NCI-H146 treated with DMSO at 0.1 percent for 48 hours (cell line): ENCODE measurements at regions not wholly inside any gene's neighbourhood (a gene's known extent, or its start where the extent isn't known, plus 50 kb on each side); places are given as distances from the start of the nearest gene placed in this dataset.

Experiments used
- DNase-seq: peaks from one replicate; lab custom pipeline; 2025; ENCODE audit not compliant: unreplicated experiment; lab: John Stamatoyannopoulos, UW

GRCh38 chr15:77716632-77717332 lies 84.1 kb upstream of the LINGO1 start:
- DNase-seq: no peak

GRCh38 chr15:77715860-77716259 lies 83.1 kb upstream of the LINGO1 start:
- DNase-seq: no peak

- DNase-seq: no peak
Observed at GRCh38 chr15:77715051-77715450, 82.3 kb upstream of the LINGO1 start.

GRCh38 chr15:77714555-77714954 lies 81.8 kb upstream of the LINGO1 start:
- no peak for DNase-seq

DNA sequence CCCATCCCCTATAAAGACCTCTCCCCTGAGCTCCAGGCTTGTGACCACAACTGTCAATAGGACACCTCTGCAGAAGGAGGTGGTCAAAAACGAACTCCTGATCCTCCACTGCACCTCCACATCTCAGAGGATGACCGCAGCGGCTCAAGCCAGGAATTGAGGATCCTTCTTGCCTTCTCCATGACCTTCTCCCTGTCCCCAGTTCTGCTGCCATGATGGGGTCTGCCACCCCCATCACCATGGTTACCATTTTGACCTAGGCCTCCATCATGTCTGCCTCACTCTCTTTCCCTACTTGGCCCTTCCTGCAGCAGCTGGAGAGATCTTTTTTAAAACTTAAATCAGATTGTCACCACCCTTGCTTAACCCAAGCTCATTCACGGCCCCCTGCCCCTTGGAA lies 81.3 kb upstream of the LINGO1 start:
- no peak for DNase-seq

DNA sequence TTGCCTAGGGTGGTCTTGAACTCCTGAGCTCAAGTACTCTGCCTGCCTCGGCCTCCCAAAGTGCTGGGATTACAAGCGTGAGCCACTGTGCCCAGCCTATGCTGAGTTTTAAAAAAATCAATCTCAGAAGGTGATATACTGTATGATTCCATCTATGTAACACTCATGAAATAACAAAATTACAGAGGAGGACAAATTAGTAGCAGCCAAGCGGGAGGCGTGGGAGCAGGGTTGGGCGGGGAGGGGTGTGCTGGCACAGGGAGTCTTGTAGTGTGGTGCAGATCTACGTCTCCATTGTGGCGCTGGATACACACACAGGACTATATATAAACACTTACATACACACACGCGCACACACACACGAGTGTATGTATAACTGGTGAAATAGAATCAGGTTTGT lies 80.6 kb upstream of the LINGO1 start:
- no peak for DNase-seq

- no peak for DNase-seq
Observed at GRCh38 chr15:77712438-77712837, 79.7 kb upstream of the LINGO1 start.

DNA sequence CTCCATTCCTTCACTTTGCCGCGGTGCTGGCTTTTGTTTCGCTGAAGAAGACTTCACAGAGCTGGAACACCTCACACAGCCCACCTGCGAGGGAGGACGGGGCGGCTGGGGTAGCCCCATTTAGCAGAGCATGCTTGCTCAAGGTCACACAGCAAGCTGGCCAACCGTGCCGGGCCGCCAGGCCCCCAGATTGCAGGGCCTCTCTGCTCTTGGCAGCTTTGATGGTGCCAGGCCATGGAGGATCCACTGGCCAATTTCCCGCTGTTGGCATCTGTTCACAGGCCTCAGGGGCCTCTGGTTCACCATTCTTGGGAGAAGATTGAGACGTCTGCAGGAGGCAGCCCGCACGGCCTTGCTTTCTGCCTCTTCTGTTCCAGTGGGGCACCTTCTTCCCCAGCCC lies 77.9 kb upstream of the LINGO1 start:
- DNase-seq: no peak

GRCh38 chr15:77710206-77710605 lies 77.5 kb upstream of the LINGO1 start:
- DNase-seq: no peak

DNA sequence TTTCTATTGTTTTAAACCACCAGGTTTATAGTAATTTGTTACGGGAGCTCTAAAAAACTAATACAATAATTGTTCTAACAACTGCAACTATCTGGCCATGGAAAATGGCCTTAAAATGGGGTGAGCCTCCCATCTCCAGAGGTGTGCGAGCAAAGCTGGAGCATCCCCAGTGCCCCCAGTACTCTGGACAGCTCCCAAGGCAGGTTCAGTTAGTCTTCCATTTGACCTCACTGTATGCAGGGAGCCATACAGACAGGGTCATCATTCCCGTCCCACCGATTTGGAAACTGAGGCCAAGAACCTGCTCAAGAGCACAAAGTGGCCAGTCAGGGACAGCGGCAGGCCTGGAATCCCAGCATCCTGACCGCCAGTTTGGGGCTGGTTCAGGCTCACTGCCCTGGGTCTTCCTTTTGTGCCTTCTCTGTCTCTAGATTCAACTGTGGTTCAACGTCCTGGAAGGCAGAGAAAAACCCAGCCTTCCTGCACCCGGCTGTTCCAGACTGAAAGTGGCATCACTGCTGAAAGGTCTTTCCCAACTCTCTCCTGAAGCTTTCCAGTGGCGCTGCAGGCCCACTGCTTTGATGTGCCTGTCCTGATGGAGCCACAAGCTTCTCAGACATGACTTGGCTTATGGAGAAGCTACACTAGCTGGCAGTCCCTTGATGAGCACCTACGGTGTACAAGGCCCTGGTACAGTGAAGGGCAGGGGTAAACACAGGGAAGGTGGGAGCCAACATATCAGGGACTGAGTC lies 76.6 kb upstream of the LINGO1 start:
- no peak for DNase-seq

DNA sequence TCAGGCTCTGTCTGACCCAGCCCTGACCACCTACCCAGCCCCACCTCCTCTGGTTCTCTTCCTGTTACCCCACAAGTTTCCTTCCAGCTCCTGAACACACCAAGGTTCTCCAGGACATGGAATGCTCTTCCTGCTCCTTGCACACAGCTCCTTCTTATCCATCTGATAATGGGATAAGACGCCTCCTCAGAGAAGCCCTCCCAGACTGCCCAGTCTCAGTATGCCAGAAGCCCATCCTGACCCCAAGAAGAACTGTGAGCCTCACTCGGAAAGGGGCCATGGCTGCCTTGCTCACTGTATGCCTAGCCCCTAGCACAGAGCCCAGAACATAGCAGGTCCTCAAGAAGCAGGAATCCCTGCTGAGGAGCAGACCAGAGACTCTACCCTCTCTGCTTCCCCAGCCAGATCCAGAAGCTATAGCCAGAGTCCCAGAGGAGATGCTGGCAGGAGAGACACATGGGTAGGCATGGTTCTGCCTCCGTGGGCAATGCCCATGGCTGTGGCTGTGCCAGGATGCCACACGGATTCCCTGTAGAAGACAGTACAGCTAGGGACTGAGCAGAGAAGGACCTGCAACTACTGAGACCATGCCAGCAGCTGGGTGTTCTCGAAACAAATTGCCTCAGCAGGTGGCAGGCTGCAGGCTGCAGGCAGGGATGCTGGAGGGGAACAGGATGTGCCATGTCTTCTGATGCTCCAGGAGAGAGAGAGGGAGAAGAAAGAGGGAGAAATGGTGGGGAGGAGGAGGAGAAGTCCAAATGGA lies 74.0 kb upstream of the LINGO1 start:
- no peak for DNase-seq

- no peak for DNase-seq
Observed at GRCh38 chr15:77702211-77702957, 69.7 kb upstream of the LINGO1 start.

DNA sequence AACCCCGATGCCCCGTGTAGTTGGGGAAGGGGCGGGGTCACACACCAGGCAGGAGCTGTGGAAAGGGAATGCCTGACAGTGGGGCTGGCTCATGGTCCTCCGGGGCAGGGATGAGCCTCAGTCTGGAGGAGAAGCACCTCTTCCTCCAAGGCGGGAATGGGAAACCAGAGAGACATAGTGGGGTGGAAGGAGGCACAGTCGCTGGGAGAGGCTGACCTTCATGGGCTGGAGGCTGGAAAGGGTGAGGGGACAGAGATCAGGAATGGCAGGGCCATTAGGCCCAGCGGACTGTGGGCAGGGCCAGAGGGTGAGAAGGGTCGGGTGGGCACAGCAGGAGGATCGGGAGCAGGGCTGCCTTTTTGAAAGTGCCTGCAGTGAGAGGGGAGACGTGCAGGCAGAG lies 65.8 kb upstream of the LINGO1 start:
- DNase-seq: no peak

DNA sequence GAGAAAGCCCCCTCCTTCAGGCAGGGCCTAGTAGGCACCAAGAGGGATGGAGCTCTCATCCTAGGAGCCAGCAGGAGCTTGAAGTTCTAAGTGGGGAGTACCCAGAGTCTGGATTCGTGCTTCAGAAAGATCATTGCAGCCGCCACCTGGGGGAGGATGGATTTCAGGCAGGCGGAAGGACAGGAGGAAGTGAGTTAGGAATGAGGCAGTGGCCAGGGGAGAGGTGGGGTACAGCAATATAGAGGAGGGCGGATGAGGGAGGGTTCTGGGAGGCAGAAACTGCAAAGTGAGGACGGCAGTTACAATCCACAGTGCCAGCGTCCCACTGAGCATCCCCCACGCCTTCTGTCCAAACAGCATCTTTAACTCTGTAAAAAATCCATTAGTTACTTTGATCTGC lies 65.2 kb upstream of the LINGO1 start:
- no peak for DNase-seq

DNA sequence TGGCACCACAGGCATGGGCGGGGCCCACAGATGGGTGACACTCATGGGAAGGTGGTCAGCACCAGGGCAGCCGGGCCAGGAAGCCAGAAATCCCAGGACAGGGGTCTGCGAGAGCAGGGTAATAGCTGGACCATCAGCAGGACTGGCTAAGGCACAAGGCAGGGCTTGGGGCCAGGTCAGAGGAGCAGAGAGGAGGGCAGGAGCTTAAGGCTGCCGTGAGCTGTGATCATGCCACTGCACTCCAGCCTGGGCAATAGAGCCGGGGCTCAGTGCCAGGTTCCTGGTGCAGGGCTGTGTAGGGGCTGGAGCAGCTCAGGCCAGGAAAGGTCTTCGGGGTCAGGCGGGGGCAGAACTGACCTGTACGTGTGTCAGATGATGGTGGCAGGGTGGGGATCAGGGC lies 64.2 kb upstream of the LINGO1 start:
- DNase-seq: no peak

DNA sequence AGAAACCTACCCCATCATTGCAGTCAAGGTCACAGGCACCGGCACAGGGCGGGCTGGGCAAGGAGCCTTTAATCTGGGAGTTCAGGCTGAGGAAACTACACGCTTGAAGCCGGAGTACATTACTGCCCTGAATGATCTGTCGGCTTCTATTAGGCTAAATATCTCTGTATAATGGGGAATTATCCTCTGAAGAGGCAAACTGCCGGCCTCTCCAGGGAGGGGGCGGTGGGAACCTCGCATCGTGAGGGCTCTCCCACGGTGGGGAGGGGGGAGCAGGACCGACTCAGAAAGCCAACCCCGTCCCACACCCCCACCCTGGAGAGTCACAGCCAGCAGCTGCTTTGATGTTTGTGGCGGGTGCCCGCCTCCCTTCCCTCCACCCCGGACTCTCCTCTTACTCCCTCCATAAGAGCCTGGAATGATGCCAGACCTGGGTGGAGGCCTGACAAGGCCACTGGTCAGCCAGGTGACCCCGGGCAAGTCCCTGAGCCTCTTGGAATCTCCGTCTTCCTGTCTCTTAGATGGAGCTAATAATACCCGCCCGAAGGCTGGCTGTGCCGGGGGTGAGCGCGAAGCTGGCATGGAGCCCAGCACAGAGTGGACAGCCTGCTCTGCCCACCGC lies 63.4 kb upstream of the LINGO1 start:
- no peak for DNase-seq

DNA sequence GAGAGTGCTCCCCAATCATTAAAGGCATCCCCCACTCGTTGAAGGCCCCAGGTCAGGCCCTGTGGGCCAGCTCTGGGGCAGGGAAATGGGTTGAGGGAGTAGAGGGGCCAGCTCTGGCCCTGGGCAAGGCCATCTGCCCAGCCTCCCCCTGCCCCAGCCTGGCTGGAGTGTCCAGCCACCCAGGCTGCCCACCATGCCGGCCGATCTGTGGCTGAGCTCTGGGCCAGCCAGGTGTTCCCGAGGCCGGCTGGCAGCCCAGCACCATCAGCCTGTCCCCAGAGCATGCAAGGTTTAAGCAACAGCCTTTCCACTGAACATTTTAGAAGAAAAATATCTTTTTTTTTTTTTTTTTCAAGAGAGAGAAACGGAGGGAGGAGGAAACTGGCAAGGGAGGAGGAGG lies 62.8 kb upstream of the LINGO1 start:
- DNase-seq: no peak

- no peak for DNase-seq
Observed at GRCh38 chr15:77693576-77693975, 60.9 kb upstream of the LINGO1 start.

GRCh38 chr15:77692614-77693013 lies 59.9 kb upstream of the LINGO1 start:
- DNase-seq: no peak

DNA sequence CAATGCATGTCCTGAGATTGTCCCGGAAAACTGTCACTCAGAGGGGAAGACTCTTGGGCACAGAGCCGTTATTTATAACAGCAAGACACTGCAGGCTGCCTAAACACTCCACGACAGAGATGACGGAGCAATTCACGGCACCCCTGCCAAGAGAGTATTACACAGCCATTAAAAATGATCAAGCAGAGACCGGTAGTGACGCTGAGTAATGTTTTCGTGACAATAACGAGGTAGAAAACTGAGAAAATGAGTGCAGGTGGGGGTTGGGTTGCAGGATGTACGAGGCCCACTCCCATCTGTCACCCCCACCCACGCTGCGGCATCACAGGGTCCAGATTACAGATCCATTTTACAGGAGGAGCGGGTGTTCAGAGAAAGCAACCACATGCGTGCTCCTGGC lies 58.9 kb upstream of the LINGO1 start:
- no peak for DNase-seq

DNA sequence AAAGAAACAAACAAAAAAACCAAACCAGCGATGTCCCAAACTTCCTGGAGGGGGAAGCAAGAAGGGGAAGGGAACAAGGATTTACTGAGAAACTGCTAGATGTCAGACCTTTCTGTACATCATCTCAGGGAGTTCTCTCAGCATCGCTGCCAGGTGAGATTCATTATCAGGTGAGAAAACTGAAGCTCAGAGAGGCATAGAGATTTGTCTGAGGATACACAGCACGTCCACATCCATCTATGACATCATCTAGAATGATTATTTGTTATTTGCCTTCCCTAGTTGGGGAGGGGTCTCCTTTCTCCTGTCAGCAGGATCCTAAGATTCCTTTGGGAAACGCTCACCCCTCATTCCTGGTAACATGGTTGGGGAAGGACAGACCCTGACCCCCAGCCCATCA lies 57.1 kb upstream of the LINGO1 start:
- no peak for DNase-seq
